Osteocyte (in vitro differentiated cells): ENCODE measurements at regions not wholly inside any gene's neighbourhood (a gene's known extent, or its start where the extent isn't known, plus 50 kb on each side); places are given as distances from the start of the nearest gene placed in this dataset.

ENCODE experiments used
- DNase-seq: peaks from one replicate; pipeline ENCODE4 v3.0.0; 2021; ENCODE audit warnings: mixed read lengths; ENCODE audit not compliant: unreplicated experiment; ENCODE audit errors: extremely low spot score
- H3K27ac Mint-ChIP-seq: one replicate; pipeline ENCODE4 v1.8.0; 2021; ENCODE audit warnings: mild to moderate bottlenecking, mixed read lengths; ENCODE audit not compliant: unreplicated experiment
- H3K27me3 Mint-ChIP-seq: one replicate; pipeline ENCODE4 v1.8.0; 2021; ENCODE audit warnings: mixed read lengths; ENCODE audit not compliant: unreplicated experiment
- H3K36me3 Mint-ChIP-seq: one replicate; pipeline ENCODE4 v1.8.0; 2021; ENCODE audit warnings: mixed read lengths; ENCODE audit not compliant: unreplicated experiment
- H3K4me1 Mint-ChIP-seq: one replicate; pipeline ENCODE4 v1.8.0; 2021; ENCODE audit warnings: mixed read lengths; ENCODE audit not compliant: unreplicated experiment
- H3K4me3 Mint-ChIP-seq: one replicate; pipeline ENCODE4 v1.8.0; 2021; ENCODE audit warnings: mild to moderate bottlenecking, moderate library complexity, mixed read lengths; ENCODE audit not compliant: unreplicated experiment
- H3K9me3 Mint-ChIP-seq: one replicate; pipeline ENCODE4 v1.8.0; 2021; ENCODE audit warnings: mixed read lengths; ENCODE audit not compliant: unreplicated experiment
- TF ChIP-seq, protein P1 (sequence below): fragments of 200-600 bp; sonication (generic); IDR thresholded peaks from 2 replicates; pipeline ENCODE4 v1.5.0; 2021; ENCODE audit warnings: antibody characterized with exemption, mild to moderate bottlenecking, moderate library complexity

GRCh38 chr6:119962505-119962904 is 612.9 kb upstream of the MAN1A1 start:
- no peaks in the 10 kb centered on the region for H3K4me1 Mint-ChIP-seq
- H3K4me3 Mint-ChIP-seq, result no peak overlapping the region
- TF ChIP-seq, protein P1, sequence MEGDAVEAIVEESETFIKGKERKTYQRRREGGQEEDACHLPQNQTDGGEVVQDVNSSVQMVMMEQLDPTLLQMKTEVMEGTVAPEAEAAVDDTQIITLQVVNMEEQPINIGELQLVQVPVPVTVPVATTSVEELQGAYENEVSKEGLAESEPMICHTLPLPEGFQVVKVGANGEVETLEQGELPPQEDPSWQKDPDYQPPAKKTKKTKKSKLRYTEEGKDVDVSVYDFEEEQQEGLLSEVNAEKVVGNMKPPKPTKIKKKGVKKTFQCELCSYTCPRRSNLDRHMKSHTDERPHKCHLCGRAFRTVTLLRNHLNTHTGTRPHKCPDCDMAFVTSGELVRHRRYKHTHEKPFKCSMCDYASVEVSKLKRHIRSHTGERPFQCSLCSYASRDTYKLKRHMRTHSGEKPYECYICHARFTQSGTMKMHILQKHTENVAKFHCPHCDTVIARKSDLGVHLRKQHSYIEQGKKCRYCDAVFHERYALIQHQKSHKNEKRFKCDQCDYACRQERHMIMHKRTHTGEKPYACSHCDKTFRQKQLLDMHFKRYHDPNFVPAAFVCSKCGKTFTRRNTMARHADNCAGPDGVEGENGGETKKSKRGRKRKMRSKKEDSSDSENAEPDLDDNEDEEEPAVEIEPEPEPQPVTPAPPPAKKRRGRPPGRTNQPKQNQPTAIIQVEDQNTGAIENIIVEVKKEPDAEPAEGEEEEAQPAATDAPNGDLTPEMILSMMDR, result no peak
- no peak for DNase-seq
- H3K9me3 Mint-ChIP-seq, result no peaks in the 10 kb centered on the region
- no peak overlapping the region for H3K27ac Mint-ChIP-seq
- H3K27me3 Mint-ChIP-seq, result peaks cover 5% of the 10 kb centered on the region
- H3K36me3 Mint-ChIP-seq, result no peaks in the 10 kb centered on the region

- TF ChIP-seq, protein P1, result no peak
Observed at GRCh38 chr6:119961450-119961849, 611.9 kb upstream of the MAN1A1 start.

GRCh38 chr6:119960456-119960855 is 610.9 kb upstream of the MAN1A1 start:
- Mint-ChIP-seq H3K36me3 (no peaks in the 10 kb centered on the region), H3K4me3 (no peak overlapping the region), H3K27me3 (peaks cover 8% of the 10 kb centered on the region), H3K27ac (no peak overlapping the region), H3K4me1 (no peaks in the 10 kb centered on the region), H3K9me3 (no peaks in the 10 kb centered on the region)
- TF ChIP-seq, protein P1, result no peak
- DNase-seq, result no peak

More at GRCh38 chr6:119961450-119961849, 611.9 kb upstream of the MAN1A1 start:
- DNase-seq, result no peak
- Mint-ChIP-seq H3K4me3 (no peak overlapping the region), H3K27ac (no peak overlapping the region), H3K9me3 (no peaks in the 10 kb centered on the region), H3K4me1 (no peaks in the 10 kb centered on the region), H3K36me3 (no peaks in the 10 kb centered on the region), H3K27me3 (peaks cover 5% of the 10 kb centered on the region)

DNA sequence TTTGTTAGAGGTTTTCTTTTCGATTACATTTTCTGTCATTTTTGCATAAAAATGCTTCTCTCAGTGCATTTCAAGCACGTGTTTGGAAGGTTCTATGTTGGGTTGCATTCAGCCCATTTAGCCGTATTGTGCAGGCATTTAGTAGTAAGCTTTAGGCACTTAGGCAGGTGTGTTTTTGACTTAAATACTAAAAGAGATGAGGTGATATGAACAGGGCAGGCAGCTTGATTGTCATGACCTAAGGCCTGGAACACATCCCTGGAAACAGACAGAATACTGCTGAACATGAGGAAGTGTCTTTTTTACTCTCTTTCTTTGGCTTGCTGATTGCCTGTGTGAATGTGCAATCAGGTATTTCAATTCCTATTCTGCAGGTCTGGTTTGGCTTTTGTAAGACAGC is 610.5 kb upstream of the MAN1A1 start:
- Mint-ChIP-seq H3K27me3 (peaks cover 8% of the 10 kb centered on the region), H3K36me3 (no peaks in the 10 kb centered on the region), H3K9me3 (no peaks in the 10 kb centered on the region), H3K4me1 (no peaks in the 10 kb centered on the region), H3K4me3 (no peak overlapping the region), H3K27ac (no peak overlapping the region)
- TF ChIP-seq, protein P1, result no peak
- DNase-seq, result no peak

- Mint-ChIP-seq H3K4me1 (no peaks in the 10 kb centered on the region), H3K27ac (no peak overlapping the region), H3K36me3 (no peaks in the 10 kb centered on the region), H3K4me3 (no peak overlapping the region), H3K9me3 (peaks cover 3% of the 10 kb centered on the region), H3K27me3 (peaks cover 8% of the 10 kb centered on the region)
- TF ChIP-seq, protein P1, result no peak
- DNase-seq, result no peak
Observed at GRCh38 chr6:119957195-119957594, 607.6 kb upstream of the MAN1A1 start.
